HEK293 (cell line): ENCODE measurements at regions not wholly inside any gene's neighbourhood (a gene's known extent, or its start where the extent isn't known, plus 50 kb on each side); places are given as distances from the start of the nearest gene placed in this dataset.

ENCODE experiments used
- CTCF ChIA-PET: fragments of 350-600 bp; formaldehyde crosslinking; extraction: SDS; loops from one replicate; lab custom pipeline; 2021; ENCODE audit warnings: antibody characterized with exemption; lab: Yijun Ruan, JAX
- POLR2A ChIA-PET: fragments of 300-600 bp; formaldehyde crosslinking; extraction: SDS; loops from one replicate; lab custom pipeline; 2020; ENCODE audit warnings: antibody characterized with exemption, inconsistent platforms; lab: Yijun Ruan, JAX
- H3K27ac ChIP-seq: fragments of 200-500 bp; sonication (Bioruptor generic); 2 replicates; pipeline ENCODE4 v1.5.1; 2014; ENCODE audit warnings: low read depth, low read length, control low read depth, inconsistent platforms; ENCODE audit errors: extremely low read depth
- H3K36me3 ChIP-seq, 2 experiments: fragments of 200-500 bp in 1 of 2; sonication (Bioruptor generic) in 1 of 2; 1 replicate in 1 of 2; 2 replicates in 1 of 2; pipeline ENCODE4 v1.5.1; 2014 to 2017; ENCODE audit warnings: inconsistent platforms in 2 of 2, low read length in 2 of 2; ENCODE audit not compliant: control insufficient read depth in 2 of 2, insufficient read depth in 1 of 2
- H3K4me1 ChIP-seq: fragments of 200-500 bp; sonication (Bioruptor generic); 2 replicates; pipeline ENCODE4 v1.5.1; 2014; ENCODE audit warnings: mild to moderate bottlenecking, low read length, inconsistent platforms; ENCODE audit not compliant: control insufficient read depth, insufficient read depth
- H3K4me3 ChIP-seq: 2 replicates; pipeline ENCODE4 v1.5.1; 2011; ENCODE audit warnings: low read depth, mild to moderate bottlenecking, control low read depth, low read length, moderate library complexity
- H3K9me3 ChIP-seq: fragments of 200-500 bp; sonication (Bioruptor generic); 2 replicates; pipeline ENCODE4 v1.5.1; 2014; ENCODE audit warnings: low read depth, low read length, inconsistent platforms; ENCODE audit not compliant: control insufficient read depth, insufficient read depth
- CTCF ChIP-seq: fragments of 450-650 bp; formaldehyde crosslinking; IDR thresholded peaks from 2 replicates; pipeline ENCODE4 v1.5.1; 2016; ENCODE audit warnings: missing biosample characterization, missing genetic modification characterization
- PRDM1 ChIP-seq: fragments of 450-650 bp; formaldehyde crosslinking; IDR thresholded peaks from 2 replicates; pipeline ENCODE4; 2016; ENCODE audit warnings: missing biosample characterization, missing genetic modification characterization
- PRDM4 ChIP-seq: fragments of 450-650 bp; formaldehyde crosslinking; IDR thresholded peaks from 2 replicates; pipeline ENCODE4 v1.5.1; 2017; ENCODE audit warnings: missing biosample characterization, missing genetic modification characterization
- ZBTB1 ChIP-seq: fragments of 450-650 bp; formaldehyde crosslinking; IDR thresholded peaks from 2 replicates; pipeline ENCODE4 v1.5.1; 2016; ENCODE audit warnings: missing biosample characterization, missing genetic modification characterization
- ZNF114 ChIP-seq: fragments of 450-650 bp; formaldehyde crosslinking; IDR thresholded peaks from 2 replicates; pipeline ENCODE4 v1.5.0; 2017; ENCODE audit warnings: missing biosample characterization, missing genetic modification characterization
- ZNF121 ChIP-seq: fragments of 450-650 bp; formaldehyde crosslinking; IDR thresholded peaks from 2 replicates; pipeline ENCODE4 v1.5.1; 2016; ENCODE audit warnings: missing biosample characterization, missing genetic modification characterization
- ZNF175 ChIP-seq: fragments of 450-650 bp; formaldehyde crosslinking; IDR thresholded peaks from 2 replicates; pipeline ENCODE4 v1.5.1; 2016; ENCODE audit warnings: missing biosample characterization, missing genetic modification characterization
- ZNF19 ChIP-seq: fragments of 450-650 bp; formaldehyde crosslinking; IDR thresholded peaks from 2 replicates; pipeline ENCODE4; 2016; ENCODE audit warnings: missing biosample characterization, missing genetic modification characterization, low read depth
- ZNF239 ChIP-seq: fragments of 450-650 bp; formaldehyde crosslinking; IDR thresholded peaks from 2 replicates; pipeline ENCODE4 v1.5.1; 2016; ENCODE audit warnings: missing biosample characterization, missing genetic modification characterization
- ZNF24 ChIP-seq: fragments of 450-650 bp; formaldehyde crosslinking; IDR thresholded peaks from 2 replicates; pipeline ENCODE4 v1.5.1; 2016; ENCODE audit warnings: missing biosample characterization, missing genetic modification characterization
- ZNF292 ChIP-seq: fragments of 450-650 bp; formaldehyde crosslinking; IDR thresholded peaks from 2 replicates; pipeline ENCODE4 v1.5.1; 2016; ENCODE audit warnings: low read depth, missing biosample characterization, missing genetic modification characterization, borderline replicate concordance
- ZNF354C ChIP-seq: fragments of 450-650 bp; formaldehyde crosslinking; IDR thresholded peaks from 2 replicates; pipeline ENCODE4 v1.5.1; 2016; ENCODE audit warnings: missing biosample characterization, missing genetic modification characterization, low read depth, borderline replicate concordance
- ZNF48 ChIP-seq: fragments of 450-650 bp; formaldehyde crosslinking; IDR thresholded peaks from 2 replicates; pipeline ENCODE4 v1.5.1; 2016; ENCODE audit warnings: missing biosample characterization, missing genetic modification characterization
- ZNF501 ChIP-seq: fragments of 450-650 bp; formaldehyde crosslinking; IDR thresholded peaks from 2 replicates; pipeline ENCODE4 v1.5.1; 2016; ENCODE audit warnings: missing biosample characterization, missing genetic modification characterization
- ZNF513 ChIP-seq: fragments of 450-650 bp; IDR thresholded peaks from 2 replicates; pipeline ENCODE4 v1.5.1; 2018; ENCODE audit warnings: missing biosample characterization, missing genetic modification characterization
- ZNF596 ChIP-seq: fragments of 450-650 bp; IDR thresholded peaks from 2 replicates; pipeline ENCODE4 v1.5.0; 2018; ENCODE audit warnings: missing biosample characterization, mild to moderate bottlenecking, missing genetic modification characterization, moderate library complexity
- ZNF629 ChIP-seq: fragments of 450-650 bp; formaldehyde crosslinking; IDR thresholded peaks from 2 replicates; pipeline ENCODE4 v1.5.1; 2017; ENCODE audit warnings: missing biosample characterization, missing genetic modification characterization
- ZNF654 ChIP-seq: fragments of 450-650 bp; formaldehyde crosslinking; IDR thresholded peaks from 2 replicates; pipeline ENCODE4 v1.5.1; 2016; ENCODE audit warnings: low read depth, missing biosample characterization, missing genetic modification characterization
- ZNF670 ChIP-seq: fragments of 450-650 bp; formaldehyde crosslinking; IDR thresholded peaks from 2 replicates; pipeline ENCODE4 v1.5.1; 2016; ENCODE audit warnings: missing biosample characterization, missing genetic modification characterization, low read depth
- ZNF830 ChIP-seq: fragments of 450-650 bp; IDR thresholded peaks from 2 replicates; pipeline ENCODE4 v1.5.0; 2018; ENCODE audit warnings: missing biosample characterization, missing genetic modification characterization, low read depth, mild to moderate bottlenecking, moderate library complexity

GRCh38 chr6:131372535-131372934 is 200.5 kb upstream of the ARG1 start:
- H3K4me1 ChIP-seq: no peaks in the 10 kb centered on the region
- POLR2A ChIA-PET: no interaction called here
- CTCF ChIA-PET: no interaction called here

GRCh38 chr6:131377112-131377705 is 195.8 kb upstream of the ARG1 start:
- H3K4me1 ChIP-seq: no peaks in the 10 kb centered on the region
- no peaks in the 10 kb centered on the region for H3K36me3 ChIP-seq
- H3K9me3 ChIP-seq: no peaks in the 10 kb centered on the region
- TF ChIP-seq PRDM1 (tag by site-specific recombination): no peak
- TF ChIP-seq ZNF19 (tag by site-specific recombination): no peak
- TF ChIP-seq ZNF670 (tag by site-specific recombination): no peak
- TF ChIP-seq ZNF175 (tag by site-specific recombination): no peak
- no peak for TF ChIP-seq ZNF629
- no peak for TF ChIP-seq ZNF596 (tag by site-specific recombination)
- no peak overlapping the region for H3K27ac ChIP-seq
- H3K4me3 ChIP-seq: no peak overlapping the region
- ChIA-PET POLR2A (no interaction called here), CTCF (no interaction called here)

More at GRCh38 chr6:131372535-131372934, 200.5 kb upstream of the ARG1 start:
- TF ChIP-seq ZNF830 (tag by site-specific recombination) (no peak), PRDM4 (no peak), ZNF354C (no peak), ZNF654 (tag by site-specific recombination) (no peak), ZNF114 (tag by site-specific recombination) (no peak), ZNF501 (tag by site-specific recombination) (no peak), ZNF292 (no peak), ZNF24 (tag by site-specific recombination) (no peak), CTCF (no peak), ZNF513 (no peak), ZNF239 (no peak), ZBTB1 (tag by site-specific recombination) (no peak), ZNF121 (tag by site-specific recombination) (no peak), ZNF48 (tag by site-specific recombination) (no peak)
- Histone ChIP-seq H3K4me3 (no peak overlapping the region), H3K27ac (no peak overlapping the region), H3K36me3 (no peaks in the 10 kb centered on the region), H3K9me3 (no peaks in the 10 kb centered on the region)
